ENCODE measurements at regions not wholly inside any gene's neighbourhood (a gene's known extent, or its start where the extent isn't known, plus 50 kb on each side); places are given as distances from the start of the nearest gene placed in this dataset.

- ChIA-PET CTCF (no interaction called here), POLR2A (no interaction called here)
- ATAC-seq (no peak), DNase-seq (ENCODE audit: low spot score) (no peak)
- Mint-ChIP-seq H3K9me3 (no peaks in the 10 kb centered on the region), H3K4me3 (no peak overlapping the region), H3K36me3 (no peaks in the 10 kb centered on the region), H3K27me3 (ENCODE audit: low read depth) (peaks cover 20% of the 10 kb centered on the region), H3K4me1 (0 out of 2 replicates have a peak, but pooled peaks cover 3% of the 10 kb centered on the region), H3K27ac (no peak overlapping the region)
- no peak for TF ChIP-seq IRF2 (CRISPR knock-in tag; IDR thresholded peaks at IDR 0.05; ENCODE audit: borderline replicate concordance, low read depth)
- no peak for TF ChIP-seq JAZF1 (CRISPR knock-in tag; IDR thresholded peaks at IDR 0.05)
- no peak for TF ChIP-seq GRHL2 (CRISPR knock-in tag; IDR thresholded peaks at IDR 0.05; ENCODE audit: insufficient replicate concordance, severe bottlenecking)
- no peak for TF ChIP-seq ZNF121 (CRISPR knock-in tag; IDR thresholded peaks at IDR 0.05)
- TF ChIP-seq ARID4B (CRISPR knock-in tag; IDR thresholded peaks at IDR 0.05; ENCODE audit: borderline replicate concordance) = no peak
- no peak for TF ChIP-seq TEAD1 (CRISPR knock-in tag; IDR thresholded peaks at IDR 0.05)
- TF ChIP-seq, protein P1, sequence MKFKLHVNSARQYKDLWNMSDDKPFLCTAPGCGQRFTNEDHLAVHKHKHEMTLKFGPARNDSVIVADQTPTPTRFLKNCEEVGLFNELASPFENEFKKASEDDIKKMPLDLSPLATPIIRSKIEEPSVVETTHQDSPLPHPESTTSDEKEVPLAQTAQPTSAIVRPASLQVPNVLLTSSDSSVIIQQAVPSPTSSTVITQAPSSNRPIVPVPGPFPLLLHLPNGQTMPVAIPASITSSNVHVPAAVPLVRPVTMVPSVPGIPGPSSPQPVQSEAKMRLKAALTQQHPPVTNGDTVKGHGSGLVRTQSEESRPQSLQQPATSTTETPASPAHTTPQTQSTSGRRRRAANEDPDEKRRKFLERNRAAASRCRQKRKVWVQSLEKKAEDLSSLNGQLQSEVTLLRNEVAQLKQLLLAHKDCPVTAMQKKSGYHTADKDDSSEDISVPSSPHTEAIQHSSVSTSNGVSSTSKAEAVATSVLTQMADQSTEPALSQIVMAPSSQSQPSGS (CRISPR knock-in tag; IDR thresholded peaks at IDR 0.05; ENCODE audit: borderline replicate concordance, low read depth) = no peak
- TF ChIP-seq ZNF138 (CRISPR knock-in tag; conservative IDR thresholded peaks at IDR 0.05) = no peak
Measured at GRCh38 chr1:231103961-231104360, 57.9 kb upstream of the TRIM67 start.

GRCh38 chr1:231099996-231100767, 60.1 kb upstream of the FAM89A start:
- POLR2A ChIA-PET = no interaction called here
- H3K27me3 Mint-ChIP-seq (ENCODE audit: low read depth) = peaks cover 31% of the 10 kb centered on the region
- no peak overlapping the region for H3K27ac Mint-ChIP-seq

GRCh38 chr1:231099311-231099710, 59.3 kb upstream of the FAM89A start:
- Mint-ChIP-seq H3K9me3 (no peaks in the 10 kb centered on the region), H3K4me1 (no peaks in the 10 kb centered on the region), H3K27ac (no peak overlapping the region), H3K27me3 (ENCODE audit: low read depth) (peaks cover 37% of the 10 kb centered on the region), H3K4me3 (no peak overlapping the region), H3K36me3 (no peaks in the 10 kb centered on the region)
- ChIA-PET CTCF (no interaction called here), POLR2A (no interaction called here)
- DNase-seq (ENCODE audit: low spot score) = no peak
- ATAC-seq = no peak
- no peak for TF ChIP-seq MYBL2 (CRISPR knock-in tag; IDR thresholded peaks at IDR 0.05)
- TF ChIP-seq ZBTB21 (CRISPR knock-in tag; IDR thresholded peaks at IDR 0.05; ENCODE audit: borderline replicate concordance) = no peak
- TF ChIP-seq CTCF (IDR thresholded peaks at IDR 0.05) = no peak
- TF ChIP-seq SMAD4 (CRISPR knock-in tag; IDR thresholded peaks at IDR 0.05) = no peak
- no peak for TF ChIP-seq ETV6 (CRISPR knock-in tag; IDR thresholded peaks at IDR 0.05)
- TF ChIP-seq FOXK1 (CRISPR knock-in tag; IDR thresholded peaks at IDR 0.05) = no peak
- no peak for TF ChIP-seq STAT6 (CRISPR knock-in tag; conservative IDR thresholded peaks at IDR 0.05; ENCODE audit: low read depth)

More at GRCh38 chr1:231099996-231100767, 60.1 kb upstream of the FAM89A start:
- TF ChIP-seq, protein P2, sequence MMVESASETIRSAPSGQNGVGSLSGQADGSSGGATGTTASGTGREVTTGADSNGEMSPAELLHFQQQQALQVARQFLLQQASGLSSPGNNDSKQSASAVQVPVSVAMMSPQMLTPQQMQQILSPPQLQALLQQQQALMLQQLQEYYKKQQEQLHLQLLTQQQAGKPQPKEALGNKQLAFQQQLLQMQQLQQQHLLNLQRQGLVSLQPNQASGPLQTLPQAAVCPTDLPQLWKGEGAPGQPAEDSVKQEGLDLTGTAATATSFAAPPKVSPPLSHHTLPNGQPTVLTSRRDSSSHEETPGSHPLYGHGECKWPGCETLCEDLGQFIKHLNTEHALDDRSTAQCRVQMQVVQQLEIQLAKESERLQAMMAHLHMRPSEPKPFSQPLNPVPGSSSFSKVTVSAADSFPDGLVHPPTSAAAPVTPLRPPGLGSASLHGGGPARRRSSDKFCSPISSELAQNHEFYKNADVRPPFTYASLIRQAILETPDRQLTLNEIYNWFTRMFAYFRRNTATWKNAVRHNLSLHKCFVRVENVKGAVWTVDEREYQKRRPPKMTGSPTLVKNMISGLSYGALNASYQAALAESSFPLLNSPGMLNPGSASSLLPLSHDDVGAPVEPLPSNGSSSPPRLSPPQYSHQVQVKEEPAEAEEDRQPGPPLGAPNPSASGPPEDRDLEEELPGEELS (CRISPR knock-in tag; IDR thresholded peaks at IDR 0.05) = no peak
- H3K9me3 Mint-ChIP-seq = no peaks in the 10 kb centered on the region
- DNase-seq (ENCODE audit: low spot score) (no peak), ATAC-seq (no peak)
- H3K4me3 Mint-ChIP-seq = no peak overlapping the region
- no peaks in the 10 kb centered on the region for H3K36me3 Mint-ChIP-seq
- no peaks in the 10 kb centered on the region for H3K4me1 Mint-ChIP-seq
- CTCF ChIA-PET = no interaction called here

All from WTC11 (cell line).